ENCODE measurements at regions not wholly inside any gene's neighbourhood (a gene's known extent, or its start where the extent isn't known, plus 50 kb on each side); places are given as distances from the start of the nearest gene placed in this dataset.

DNA sequence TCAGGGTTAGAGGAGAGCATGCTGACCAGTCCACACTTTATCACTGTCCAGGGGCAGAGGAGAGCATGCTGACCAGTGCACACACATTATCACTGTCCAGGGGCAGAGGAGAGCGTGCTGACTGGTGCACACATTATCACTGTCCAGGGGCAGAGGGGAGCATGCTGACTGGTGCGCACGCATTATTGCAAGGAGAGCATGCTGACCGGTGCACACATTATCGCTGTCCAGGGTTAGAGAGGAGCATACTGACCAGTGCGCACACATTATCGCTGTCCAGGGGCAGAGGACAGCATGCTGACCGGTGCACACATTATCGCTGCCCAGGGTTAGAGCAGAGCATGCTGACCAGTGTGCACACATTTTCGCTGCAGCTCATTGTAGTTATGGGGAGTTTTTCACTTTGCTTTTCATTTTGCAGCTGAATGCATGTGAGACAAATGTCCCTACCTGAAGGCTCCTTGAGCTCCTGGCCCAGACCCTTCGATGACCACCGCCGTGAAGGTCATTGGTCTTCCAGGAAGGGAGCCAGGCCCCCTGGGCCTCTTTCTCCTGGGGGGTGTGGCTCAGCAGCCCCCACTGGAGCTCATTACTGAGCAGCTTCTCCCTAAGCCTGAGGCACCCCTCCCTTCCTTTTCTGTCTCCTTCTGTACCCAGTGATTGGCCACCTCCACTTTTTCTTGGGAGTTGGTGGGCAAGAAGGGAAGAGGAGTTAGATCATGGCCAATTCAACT is 178.8 kb upstream of the AFDN start:
- no peak overlapping the region for H3K4me3 ChIP-seq (replicated peaks in 1 of 3; ENCODE audit: insufficient read depth in 1 of 3, low read depth in 1 of 3, low read length in 3 of 3)
- no peaks in the 10 kb centered on the region for H3K79me2 ChIP-seq (ENCODE audit: control insufficient read depth, insufficient read depth, low read length)
- H3K9me1 ChIP-seq (replicated peaks; ENCODE audit: control insufficient read depth, extremely low read depth, insufficient read depth, low read length): no peaks in the 10 kb centered on the region
- H4K20me1 ChIP-seq (replicated peaks; ENCODE audit: control insufficient read depth, extremely low read depth, insufficient read depth, low read length): no peaks in the 10 kb centered on the region
- no peaks in the 10 kb centered on the region for H3K36me3 ChIP-seq (ENCODE audit: control insufficient read depth in 2 of 2, extremely low read depth in 1 of 2, insufficient read depth in 2 of 2, low read length in 2 of 2)
- ChIA-PET POLR2A (interaction anchor here (1.2 kb wide), 1 partner anchor 52 kb away, joined by 4 read pairs; no protein-coding TSS in a partner anchor), CTCF (interaction anchor here (1.0 to 1.8 kb wide), 3 partner anchors 35 to 162 kb away, joined by 3 to 7 read pairs (median 3); no protein-coding TSS in a partner anchor)
- no peak overlapping the region for H3K9ac ChIP-seq (replicated peaks; ENCODE audit: extremely low read depth, insufficient read depth, low read length)
- H3K4me2 ChIP-seq (ENCODE audit: insufficient read depth, low read length): peak overlapping the region; percentile 58
- DNase-seq (ENCODE audit: low read depth, low spot score) (no peak), FAIRE-seq (no peak)
- TF ChIP-seq POLR2AphosphoS5 (IDR thresholded peaks at IDR 0.05; ENCODE audit: insufficient read depth, low read depth, low read length) (no peak), POLR2A (IDR thresholded peaks at IDR 0.05; ENCODE audit: low read depth, low read length) (no peak), JUN (IDR thresholded peaks at IDR 0.05; ENCODE audit: borderline replicate concordance, insufficient read depth, insufficient read length, low read depth) (no peak), FOS (IDR thresholded peaks at IDR 0.05; ENCODE audit: borderline replicate concordance, insufficient read depth, low read length) (no peak), MYC (IDR thresholded peaks at IDR 0.05; ENCODE audit: low read depth, low read length) (no peak), GATA2 (IDR thresholded peaks at IDR 0.05; ENCODE audit: insufficient read depth, insufficient read length, low read depth, low read length) (no peak), EZH2 (IDR thresholded peaks at IDR 0.05; ENCODE audit: borderline replicate concordance, low read depth, low read length, severe bottlenecking) (no peak)
- TF ChIP-seq, protein P1, sequence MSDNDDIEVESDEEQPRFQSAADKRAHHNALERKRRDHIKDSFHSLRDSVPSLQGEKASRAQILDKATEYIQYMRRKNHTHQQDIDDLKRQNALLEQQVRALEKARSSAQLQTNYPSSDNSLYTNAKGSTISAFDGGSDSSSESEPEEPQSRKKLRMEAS (IDR thresholded peaks at IDR 0.05; ENCODE audit: insufficient read depth, insufficient read length): no peak
- TF ChIP-seq, protein P2, sequence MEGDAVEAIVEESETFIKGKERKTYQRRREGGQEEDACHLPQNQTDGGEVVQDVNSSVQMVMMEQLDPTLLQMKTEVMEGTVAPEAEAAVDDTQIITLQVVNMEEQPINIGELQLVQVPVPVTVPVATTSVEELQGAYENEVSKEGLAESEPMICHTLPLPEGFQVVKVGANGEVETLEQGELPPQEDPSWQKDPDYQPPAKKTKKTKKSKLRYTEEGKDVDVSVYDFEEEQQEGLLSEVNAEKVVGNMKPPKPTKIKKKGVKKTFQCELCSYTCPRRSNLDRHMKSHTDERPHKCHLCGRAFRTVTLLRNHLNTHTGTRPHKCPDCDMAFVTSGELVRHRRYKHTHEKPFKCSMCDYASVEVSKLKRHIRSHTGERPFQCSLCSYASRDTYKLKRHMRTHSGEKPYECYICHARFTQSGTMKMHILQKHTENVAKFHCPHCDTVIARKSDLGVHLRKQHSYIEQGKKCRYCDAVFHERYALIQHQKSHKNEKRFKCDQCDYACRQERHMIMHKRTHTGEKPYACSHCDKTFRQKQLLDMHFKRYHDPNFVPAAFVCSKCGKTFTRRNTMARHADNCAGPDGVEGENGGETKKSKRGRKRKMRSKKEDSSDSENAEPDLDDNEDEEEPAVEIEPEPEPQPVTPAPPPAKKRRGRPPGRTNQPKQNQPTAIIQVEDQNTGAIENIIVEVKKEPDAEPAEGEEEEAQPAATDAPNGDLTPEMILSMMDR (IDR thresholded peaks at IDR 0.05; ENCODE audit: extremely low read depth in 1 of 2, insufficient read depth in 1 of 2, low read depth in 1 of 2, low read length in 2 of 2): no peak
- dilution Hi-C loops (cut with MboI; ENCODE audit: extremely low pct_ligation_motif_present, low sequenced_read_pairs): no loop called here
- H3K9me3 ChIP-seq (replicated peaks; ENCODE audit: control insufficient read depth, insufficient read depth, low read length): no peaks in the 10 kb centered on the region
- BruUV-seq (replicated peaks): no TSS peak
- intact Hi-C loops (cut with micrococcal nuclease): loop anchor here (1.0 kb wide), 3 partner anchors 28 to 51 kb away; no protein-coding TSS in a partner anchor
- no peaks in the 10 kb centered on the region for H3K27me3 ChIP-seq (ENCODE audit: control insufficient read depth in 2 of 2, insufficient read depth in 2 of 2, low read length in 2 of 2)
- H2AFZ ChIP-seq (ENCODE audit: low read depth, low read length): no peak overlapping the region
- peak overlapping the region; percentile 57 for H3K27ac ChIP-seq (ENCODE audit: insufficient read depth, low read depth, low read length)
- H3K4me1 ChIP-seq (ENCODE audit: control insufficient read depth, extremely low read depth, insufficient read depth, low read length): peaks cover 18% of the 10 kb centered on the region

Data from endothelial cell of umbilical vein (primary cell).